HFFc6 (cell line): ENCODE measurements at regions not wholly inside any gene's neighbourhood (a gene's known extent, or its start where the extent isn't known, plus 50 kb on each side); places are given as distances from the start of the nearest gene placed in this dataset.

Experiments
- DNase-seq: peaks from one replicate; pipeline ENCODE4 v3.0.0-alpha.2; 2018
- H3K27ac Mint-ChIP-seq: 2 replicates; pipeline ENCODE4 v1.8.0; 2020; ENCODE audit warnings: mild to moderate bottlenecking, mixed read lengths
- H3K27me3 Mint-ChIP-seq: 2 replicates; pipeline ENCODE4 v1.8.0; 2021; ENCODE audit warnings: mild to moderate bottlenecking, moderate library complexity, mixed read lengths; ENCODE audit not compliant: insufficient read depth
- H3K36me3 Mint-ChIP-seq: 2 replicates; pipeline ENCODE4 v1.8.0; 2021; ENCODE audit warnings: low read depth, mixed read lengths
- H3K4me1 Mint-ChIP-seq: 2 replicates; pipeline ENCODE4 v1.8.0; 2020; ENCODE audit warnings: low read depth, mixed read lengths
- H3K4me3 Mint-ChIP-seq: 2 replicates; pipeline ENCODE4 v1.8.0; 2020; ENCODE audit warnings: mild to moderate bottlenecking, moderate library complexity, mixed read lengths
- H3K9me3 Mint-ChIP-seq: 2 replicates; pipeline ENCODE4 v1.8.0; 2020; ENCODE audit warnings: mild to moderate bottlenecking, mixed read lengths
- CTCF ChIP-seq: fragments of 200-600 bp; sonication (generic); IDR thresholded peaks from 2 replicates; pipeline ENCODE4 v1.5.0; 2021; ENCODE audit warnings: antibody characterized with exemption, mild to moderate bottlenecking

DNA sequence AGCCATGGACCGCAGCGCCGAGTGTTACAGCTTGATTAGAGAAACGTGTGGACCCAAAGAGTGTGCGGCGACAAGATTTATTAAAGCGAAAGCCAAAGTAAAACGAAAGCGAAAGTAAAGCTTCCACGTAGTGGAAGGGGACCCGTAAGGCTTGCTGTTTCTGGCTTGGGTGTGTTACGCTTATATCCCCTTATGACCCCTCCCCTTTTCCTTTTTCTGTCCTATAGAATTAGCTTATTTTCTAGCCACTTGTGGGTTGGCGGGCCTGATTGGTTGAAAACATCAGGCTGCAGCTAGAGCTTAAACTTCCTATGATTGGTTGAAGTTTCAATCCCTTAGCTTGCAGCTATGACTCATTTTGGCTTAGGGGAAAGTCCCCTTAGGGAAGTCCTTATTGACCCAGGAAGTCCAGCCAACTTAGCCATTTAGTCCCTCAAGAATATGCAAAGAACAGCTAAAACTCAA, 969.7 kb downstream of the DCDC2C start:
- no peak for TF ChIP-seq CTCF
- H3K4me1 Mint-ChIP-seq = no peaks in the 10 kb centered on the region
- peaks cover 46% of the 10 kb centered on the region for H3K9me3 Mint-ChIP-seq
- peak overlapping the region; percentile 77 for H3K4me3 Mint-ChIP-seq
- H3K27me3 Mint-ChIP-seq = no peaks in the 10 kb centered on the region; the same call in 1 of the 2 replicates
- DNase-seq = no peak
- H3K27ac Mint-ChIP-seq = no peak overlapping the region
- no peaks in the 10 kb centered on the region for H3K36me3 Mint-ChIP-seq

DNA sequence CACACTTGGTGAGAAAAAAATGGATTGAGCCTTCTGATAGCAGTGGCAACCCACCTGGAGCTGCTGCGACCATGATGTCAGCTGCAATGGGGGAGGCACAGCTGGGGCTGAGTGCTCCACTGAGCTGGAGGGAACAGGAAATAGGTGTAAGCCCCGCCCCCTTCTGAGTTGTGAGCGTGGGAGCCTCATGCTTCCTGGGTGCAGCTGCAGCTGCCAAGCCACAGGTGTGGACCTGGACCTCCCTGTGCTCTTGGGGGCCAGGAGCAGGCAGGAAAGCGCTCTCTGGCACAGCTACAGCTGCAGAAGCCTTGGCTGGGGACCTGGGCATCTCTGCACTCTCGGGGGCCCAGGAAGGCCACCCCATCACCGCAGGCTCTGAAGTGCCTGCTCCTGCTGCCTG, 970.6 kb downstream of the DCDC2C start:
- DNase-seq = no peak
- Mint-ChIP-seq H3K27ac (no peak overlapping the region), H3K9me3 (peaks cover 41% of the 10 kb centered on the region), H3K27me3 (no peaks in the 10 kb centered on the region; the same call in 1 of the 2 replicates), H3K4me3 (no peak overlapping the region), H3K36me3 (no peaks in the 10 kb centered on the region), H3K4me1 (no peaks in the 10 kb centered on the region)
- TF ChIP-seq CTCF = no peak

DNA sequence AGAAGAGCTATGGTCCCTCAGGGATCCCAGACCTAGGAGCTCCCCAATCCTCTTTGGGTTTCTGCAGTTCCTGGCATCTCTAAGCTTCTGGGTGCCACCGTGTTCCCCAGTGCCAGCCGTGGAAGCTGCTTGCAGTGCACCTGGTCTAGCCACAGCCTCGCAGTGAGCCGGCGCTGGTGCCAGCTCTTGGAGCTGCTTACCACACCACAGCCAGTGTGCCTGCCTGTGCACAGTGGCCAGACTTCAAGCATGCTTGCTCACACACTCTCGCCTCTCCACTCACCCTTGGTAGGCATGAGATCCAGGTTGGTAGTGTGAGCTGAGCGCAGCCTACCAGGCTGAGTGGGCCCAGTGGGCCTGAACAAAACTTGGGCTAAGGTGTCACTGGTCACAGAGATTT, 971.9 kb downstream of the DCDC2C start:
- Mint-ChIP-seq H3K27ac (no peak overlapping the region), H3K36me3 (no peaks in the 10 kb centered on the region), H3K4me1 (no peaks in the 10 kb centered on the region), H3K27me3 (no peaks in the 10 kb centered on the region; the same call in 1 of the 2 replicates), H3K4me3 (no peak overlapping the region), H3K9me3 (peaks cover 44% of the 10 kb centered on the region)
- no peak for DNase-seq
- no peak for TF ChIP-seq CTCF

DNA sequence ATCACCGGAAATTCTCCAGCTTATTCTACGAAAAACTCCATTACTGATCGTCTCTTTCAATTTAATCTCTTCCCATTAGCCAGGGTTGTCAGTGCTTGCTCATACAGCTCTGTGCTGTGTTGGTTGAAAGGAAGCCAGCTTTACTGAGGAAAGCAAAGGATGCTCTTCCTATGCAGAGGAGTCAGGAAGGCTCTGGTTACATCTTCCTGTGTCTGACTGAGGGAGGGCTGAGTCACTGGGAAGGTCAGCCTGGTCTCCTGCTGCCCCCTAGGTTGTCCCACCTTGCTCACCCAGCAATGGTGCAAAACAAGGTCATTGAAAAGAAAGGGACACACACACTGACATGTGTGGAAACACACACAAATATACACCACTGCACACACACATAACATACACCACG, 975.6 kb downstream of the DCDC2C start:
- H3K36me3 Mint-ChIP-seq = peaks cover 5% of the 10 kb centered on the region; the same call in 1 of the 2 replicates
- H3K27ac Mint-ChIP-seq = no peak overlapping the region
- H3K9me3 Mint-ChIP-seq = peaks cover 32% of the 10 kb centered on the region

GRCh38 chr2:4679391-4679790, 976.0 kb downstream of the DCDC2C start:
- Mint-ChIP-seq H3K4me3 (no peak overlapping the region), H3K4me1 (no peaks in the 10 kb centered on the region)

More for the DNA sequence above, 975.6 kb downstream of the DCDC2C start:
- no peak for TF ChIP-seq CTCF
- no peaks in the 10 kb centered on the region for H3K4me1 Mint-ChIP-seq
- no peaks in the 10 kb centered on the region; the same call in 1 of the 2 replicates for H3K27me3 Mint-ChIP-seq
- no peak for DNase-seq
- H3K4me3 Mint-ChIP-seq = no peak overlapping the region

More at GRCh38 chr2:4679391-4679790, 976.0 kb downstream of the DCDC2C start:
- H3K36me3 Mint-ChIP-seq = peaks cover 5% of the 10 kb centered on the region; the same call in 1 of the 2 replicates
- no peaks in the 10 kb centered on the region; the same call in 1 of the 2 replicates for H3K27me3 Mint-ChIP-seq
- H3K9me3 Mint-ChIP-seq = peaks cover 35% of the 10 kb centered on the region
- TF ChIP-seq CTCF = no peak
- H3K27ac Mint-ChIP-seq = no peak overlapping the region
- no peak for DNase-seq
